Superior temporal gyrus (tissue), 1 donor: ENCODE measurements at regions not wholly inside any gene's neighbourhood (a gene's known extent, or its start where the extent isn't known, plus 50 kb on each side); places are given as distances from the start of the nearest gene placed in this dataset.

Experiments used
- DNase-seq: peaks from one replicate; pipeline ENCODE4 v3.0.0-alpha.2; 2016; ENCODE audit errors: extremely low spot score

GRCh38 chr6:109315341-109316110 is 66.7 kb downstream of the CD164 start:
- DNase-seq = peak; percentile 88

- no peak for DNase-seq
Observed at GRCh38 chr6:109314313-109314712, 68.0 kb downstream of the CD164 start.

- no peak for DNase-seq
Observed at GRCh38 chr6:109313139-109313538, 69.1 kb downstream of the CD164 start.

- no peak for DNase-seq
Observed at GRCh38 chr6:109311471-109311870, 70.8 kb downstream of the CD164 start.

- no peak for DNase-seq
Observed at GRCh38 chr6:109309917-109310316, 72.3 kb downstream of the CD164 start.

GRCh38 chr6:109308018-109308492 is 74.2 kb downstream of the CD164 start:
- no peak for DNase-seq

- DNase-seq = no peak
Observed at GRCh38 chr6:109306733-109307132, 75.5 kb downstream of the CD164 start.

- no peak for DNase-seq
Observed at GRCh38 chr6:109305028-109305427, 77.2 kb downstream of the CD164 start.

- no peak for DNase-seq
Observed at GRCh38 chr6:109304284-109305015, 77.8 kb downstream of the CD164 start.

- DNase-seq = no peak
Observed at GRCh38 chr6:109303640-109304283, 78.5 kb downstream of the CD164 start.

GRCh38 chr6:109303164-109303563 is 79.1 kb downstream of the CD164 start:
- no peak for DNase-seq

- DNase-seq = no peak
Observed at GRCh38 chr6:109302176-109302575, 80.1 kb downstream of the CD164 start.

- DNase-seq = no peak
Observed at GRCh38 chr6:109301418-109301817, 80.8 kb downstream of the CD164 start.

GRCh38 chr6:109300874-109301273 is 81.4 kb downstream of the CD164 start:
- no peak for DNase-seq

GRCh38 chr6:109299776-109300564 is 82.3 kb downstream of the CD164 start:
- DNase-seq = no peak

- no peak for DNase-seq
Observed at GRCh38 chr6:109299265-109299607, 83.0 kb downstream of the CD164 start.

GRCh38 chr6:109298605-109299264 is 83.5 kb downstream of the CD164 start:
- DNase-seq = no peak

- no peak for DNase-seq
Observed at GRCh38 chr6:109297406-109298110, 84.7 kb downstream of the CD164 start.

- DNase-seq = no peak
Observed at GRCh38 chr6:109296971-109297372, 85.3 kb downstream of the CD164 start.

- DNase-seq = no peak
Observed at GRCh38 chr6:109296452-109296851, 85.8 kb downstream of the CD164 start.

- DNase-seq = no peak
Observed at GRCh38 chr6:109295774-109296156, 86.5 kb downstream of the CD164 start.
